ENCODE measurements at regions not wholly inside any gene's neighbourhood (a gene's known extent, or its start where the extent isn't known, plus 50 kb on each side); places are given as distances from the start of the nearest gene placed in this dataset.

DNA sequence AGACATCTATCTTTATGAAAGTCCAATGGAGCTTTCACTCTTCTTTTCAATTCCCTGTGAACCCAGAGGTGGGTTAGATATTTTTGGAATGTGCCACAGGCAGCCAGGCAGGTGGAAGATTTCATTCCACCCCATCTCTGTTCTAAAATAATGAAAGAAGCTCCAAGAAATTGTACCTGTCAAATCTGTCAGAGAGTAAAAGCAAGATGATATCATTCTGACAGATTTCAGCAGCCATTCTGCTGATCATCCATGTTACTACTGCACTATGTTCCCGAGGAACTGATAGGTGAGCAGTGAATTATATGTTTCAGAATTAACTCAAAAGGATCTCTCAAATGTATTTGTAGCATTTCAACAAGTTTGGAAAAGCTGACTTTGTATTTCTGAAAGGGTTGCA is 339.5 kb upstream of the SPANXN4 start:
- TF ChIP-seq, protein P1, sequence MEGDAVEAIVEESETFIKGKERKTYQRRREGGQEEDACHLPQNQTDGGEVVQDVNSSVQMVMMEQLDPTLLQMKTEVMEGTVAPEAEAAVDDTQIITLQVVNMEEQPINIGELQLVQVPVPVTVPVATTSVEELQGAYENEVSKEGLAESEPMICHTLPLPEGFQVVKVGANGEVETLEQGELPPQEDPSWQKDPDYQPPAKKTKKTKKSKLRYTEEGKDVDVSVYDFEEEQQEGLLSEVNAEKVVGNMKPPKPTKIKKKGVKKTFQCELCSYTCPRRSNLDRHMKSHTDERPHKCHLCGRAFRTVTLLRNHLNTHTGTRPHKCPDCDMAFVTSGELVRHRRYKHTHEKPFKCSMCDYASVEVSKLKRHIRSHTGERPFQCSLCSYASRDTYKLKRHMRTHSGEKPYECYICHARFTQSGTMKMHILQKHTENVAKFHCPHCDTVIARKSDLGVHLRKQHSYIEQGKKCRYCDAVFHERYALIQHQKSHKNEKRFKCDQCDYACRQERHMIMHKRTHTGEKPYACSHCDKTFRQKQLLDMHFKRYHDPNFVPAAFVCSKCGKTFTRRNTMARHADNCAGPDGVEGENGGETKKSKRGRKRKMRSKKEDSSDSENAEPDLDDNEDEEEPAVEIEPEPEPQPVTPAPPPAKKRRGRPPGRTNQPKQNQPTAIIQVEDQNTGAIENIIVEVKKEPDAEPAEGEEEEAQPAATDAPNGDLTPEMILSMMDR (conservative IDR thresholded peaks at IDR 0.05; ENCODE audit: low read depth, low read length), result no peak
- TF ChIP-seq POLR2A (IDR thresholded peaks at IDR 0.05; ENCODE audit: low read depth, low read length), result no peak
- TF ChIP-seq RFX5 (IDR thresholded peaks at IDR 0.05; ENCODE audit: low read depth, low read length), result no peak
- TF ChIP-seq, protein P2, sequence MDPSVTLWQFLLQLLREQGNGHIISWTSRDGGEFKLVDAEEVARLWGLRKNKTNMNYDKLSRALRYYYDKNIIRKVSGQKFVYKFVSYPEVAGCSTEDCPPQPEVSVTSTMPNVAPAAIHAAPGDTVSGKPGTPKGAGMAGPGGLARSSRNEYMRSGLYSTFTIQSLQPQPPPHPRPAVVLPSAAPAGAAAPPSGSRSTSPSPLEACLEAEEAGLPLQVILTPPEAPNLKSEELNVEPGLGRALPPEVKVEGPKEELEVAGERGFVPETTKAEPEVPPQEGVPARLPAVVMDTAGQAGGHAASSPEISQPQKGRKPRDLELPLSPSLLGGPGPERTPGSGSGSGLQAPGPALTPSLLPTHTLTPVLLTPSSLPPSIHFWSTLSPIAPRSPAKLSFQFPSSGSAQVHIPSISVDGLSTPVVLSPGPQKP (IDR thresholded peaks at IDR 0.05; ENCODE audit: borderline replicate concordance, low read depth, low read length), result no peak
- no peak for TF ChIP-seq CEBPB (IDR thresholded peaks at IDR 0.05; ENCODE audit: low read depth, low read length)
- TF ChIP-seq MAZ (IDR thresholded peaks at IDR 0.05; ENCODE audit: borderline replicate concordance, low read depth, low read length), result no peak
- TF ChIP-seq, protein P3, sequence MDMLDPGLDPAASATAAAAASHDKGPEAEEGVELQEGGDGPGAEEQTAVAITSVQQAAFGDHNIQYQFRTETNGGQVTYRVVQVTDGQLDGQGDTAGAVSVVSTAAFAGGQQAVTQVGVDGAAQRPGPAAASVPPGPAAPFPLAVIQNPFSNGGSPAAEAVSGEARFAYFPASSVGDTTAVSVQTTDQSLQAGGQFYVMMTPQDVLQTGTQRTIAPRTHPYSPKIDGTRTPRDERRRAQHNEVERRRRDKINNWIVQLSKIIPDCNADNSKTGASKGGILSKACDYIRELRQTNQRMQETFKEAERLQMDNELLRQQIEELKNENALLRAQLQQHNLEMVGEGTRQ (IDR thresholded peaks at IDR 0.05; ENCODE audit: low read depth, low read length), result no peak
- no peak for TF ChIP-seq SMC3 (IDR thresholded peaks at IDR 0.05; ENCODE audit: low read depth, low read length)
- TF ChIP-seq NFE2L2 (IDR thresholded peaks at IDR 0.05; ENCODE audit: low read depth, low read length), result no peak
- no peak for TF ChIP-seq MAFK (IDR thresholded peaks at IDR 0.05; ENCODE audit: low read depth, low read length)
- TF ChIP-seq BHLHE40 (IDR thresholded peaks at IDR 0.05; ENCODE audit: low read depth, low read length), result no peak
- TF ChIP-seq CHD1 (IDR thresholded peaks at IDR 0.05; ENCODE audit: low read depth, low read length), result no peak

Data from IMR-90 (cell line).